ENCODE measurements at regions not wholly inside any gene's neighbourhood (a gene's known extent, or its start where the extent isn't known, plus 50 kb on each side); places are given as distances from the start of the nearest gene placed in this dataset.

DNA sequence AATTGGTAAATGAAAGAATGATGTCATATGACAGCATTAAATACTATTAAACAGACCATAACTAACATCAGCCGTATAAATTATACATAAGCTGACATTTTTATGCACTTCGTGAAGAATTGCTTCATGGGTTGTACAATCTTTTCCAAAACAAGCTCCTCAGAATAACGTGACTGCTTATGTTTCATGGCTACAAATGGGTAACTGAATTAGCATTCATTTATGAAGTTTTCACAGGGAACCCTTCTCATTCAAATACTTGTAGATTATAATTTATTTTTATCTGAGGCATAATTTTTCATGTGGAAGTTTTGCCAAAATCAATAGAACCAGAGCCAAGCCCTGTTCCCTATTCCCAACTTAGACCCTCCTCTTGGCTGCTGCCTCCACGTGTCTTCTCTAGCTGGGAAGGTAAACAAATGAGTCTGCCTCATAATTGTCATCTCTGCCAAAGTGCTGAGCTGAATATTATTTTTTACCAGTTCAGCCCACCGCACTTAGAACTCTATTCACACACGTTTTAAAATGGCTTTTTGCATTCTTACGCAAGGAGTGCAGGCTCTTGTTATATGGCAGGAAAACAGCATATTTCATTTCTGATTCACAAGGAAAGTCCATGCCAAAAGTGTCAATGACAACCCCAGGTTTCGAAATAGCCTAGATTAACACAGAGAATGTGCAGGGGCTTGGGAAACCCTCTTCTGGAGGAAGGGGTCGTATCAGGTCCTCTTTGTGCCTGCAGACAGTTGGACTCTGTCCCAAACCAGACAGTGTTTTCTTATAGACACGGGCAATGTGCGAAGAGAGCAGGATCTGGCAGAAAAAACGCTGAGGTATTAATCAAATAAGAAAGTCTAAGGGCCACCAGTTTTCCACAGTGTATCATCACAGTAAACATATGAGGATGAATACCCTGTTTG is 370.7 kb upstream of the MGMT start:
- Histone ChIP-seq H3K9me3 (ENCODE audit: low read length) (no peaks in the 10 kb centered on the region), H3K4me1 (ENCODE audit: insufficient read depth, low read length) (no peaks in the 10 kb centered on the region), H3K9ac (ENCODE audit: insufficient read depth, low read depth, low read length) (no peak overlapping the region), H3K27ac (ENCODE audit: extremely low read length, insufficient read depth, low read length) (no peak overlapping the region), H4K20me1 (ENCODE audit: insufficient read depth, low read length) (no peaks in the 10 kb centered on the region), H3K79me2 (ENCODE audit: insufficient read depth, low read length) (no peaks in the 10 kb centered on the region), H3K4me2 (ENCODE audit: low read depth, low read length) (no peak overlapping the region), H3K36me3 (replicated peaks in 1 of 2; ENCODE audit: control insufficient read depth in 1 of 2, insufficient read depth in 2 of 2, low read length in 2 of 2) (no peaks in the 10 kb centered on the region), H2AFZ (ENCODE audit: low read length) (no peak overlapping the region), H3K27me3 (ENCODE audit: control insufficient read depth in 1 of 2, insufficient read depth in 2 of 2, low read length in 2 of 2) (peaks cover 0 to 12% of the 10 kb centered on the region in 2 experiments; a peak in 4 of 5 replicates), H3K4me3 (replicated peaks in 1 of 3; ENCODE audit: insufficient read depth in 1 of 3, low read depth in 2 of 3, low read length in 3 of 3) (no peak overlapping the region)
- no peak for FAIRE-seq
- ATAC-seq = no peak
- POLR2A ChIA-PET = no interaction called here
- in situ Hi-C loops (cut with HindIII; ENCODE audit: extremely low pct_ligation_motif_present, low pct_unique_long_range_greater_than_20kb) (no loop called here), intact Hi-C loops (cut with micrococcal nuclease; ENCODE audit: unreplicated experiment) (no loop called here)
- WGBS (ENCODE audit: low lambda C conversion rate) = 6% methylated on average over 12 of the region's 12 CpGs
- no TSS peak for BruUV-seq (replicated peaks)
- CTCF ChIA-PET (ENCODE audit: low intra/inter-chr PET ratio, low total read pairs) = no interaction called here
- TF ChIP-seq ZNF263 (CRISPR knock-in tag; IDR thresholded peaks at IDR 0.05) = no peak
- 0 out of 2 replicates have a peak, but pooled peaks have one; percentile 11 for TF ChIP-seq CREB1 (IDR thresholded peaks at IDR 0.05)
- TF ChIP-seq CREB1 (CRISPR knock-in tag; IDR thresholded peaks at IDR 0.05) = no peak
- TF ChIP-seq ELF4 (CRISPR knock-in tag; IDR thresholded peaks at IDR 0.05; ENCODE audit: borderline replicate concordance) = no peak
- TF ChIP-seq, protein P1, sequence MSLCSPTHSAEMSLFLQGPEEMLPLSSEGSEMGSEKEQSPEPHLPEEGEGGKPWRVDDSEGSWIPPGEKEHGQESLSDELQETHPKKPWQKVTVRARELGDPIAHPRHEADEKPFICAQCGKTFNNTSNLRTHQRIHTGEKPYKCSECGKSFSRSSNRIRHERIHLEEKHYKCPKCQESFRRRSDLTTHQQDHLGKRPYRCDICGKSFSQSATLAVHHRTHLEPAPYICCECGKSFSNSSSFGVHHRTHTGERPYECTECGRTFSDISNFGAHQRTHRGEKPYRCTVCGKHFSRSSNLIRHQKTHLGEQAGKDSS (CRISPR knock-in tag; IDR thresholded peaks at IDR 0.05; ENCODE audit: borderline replicate concordance, low read depth) = no peak
- TF ChIP-seq, protein P2, sequence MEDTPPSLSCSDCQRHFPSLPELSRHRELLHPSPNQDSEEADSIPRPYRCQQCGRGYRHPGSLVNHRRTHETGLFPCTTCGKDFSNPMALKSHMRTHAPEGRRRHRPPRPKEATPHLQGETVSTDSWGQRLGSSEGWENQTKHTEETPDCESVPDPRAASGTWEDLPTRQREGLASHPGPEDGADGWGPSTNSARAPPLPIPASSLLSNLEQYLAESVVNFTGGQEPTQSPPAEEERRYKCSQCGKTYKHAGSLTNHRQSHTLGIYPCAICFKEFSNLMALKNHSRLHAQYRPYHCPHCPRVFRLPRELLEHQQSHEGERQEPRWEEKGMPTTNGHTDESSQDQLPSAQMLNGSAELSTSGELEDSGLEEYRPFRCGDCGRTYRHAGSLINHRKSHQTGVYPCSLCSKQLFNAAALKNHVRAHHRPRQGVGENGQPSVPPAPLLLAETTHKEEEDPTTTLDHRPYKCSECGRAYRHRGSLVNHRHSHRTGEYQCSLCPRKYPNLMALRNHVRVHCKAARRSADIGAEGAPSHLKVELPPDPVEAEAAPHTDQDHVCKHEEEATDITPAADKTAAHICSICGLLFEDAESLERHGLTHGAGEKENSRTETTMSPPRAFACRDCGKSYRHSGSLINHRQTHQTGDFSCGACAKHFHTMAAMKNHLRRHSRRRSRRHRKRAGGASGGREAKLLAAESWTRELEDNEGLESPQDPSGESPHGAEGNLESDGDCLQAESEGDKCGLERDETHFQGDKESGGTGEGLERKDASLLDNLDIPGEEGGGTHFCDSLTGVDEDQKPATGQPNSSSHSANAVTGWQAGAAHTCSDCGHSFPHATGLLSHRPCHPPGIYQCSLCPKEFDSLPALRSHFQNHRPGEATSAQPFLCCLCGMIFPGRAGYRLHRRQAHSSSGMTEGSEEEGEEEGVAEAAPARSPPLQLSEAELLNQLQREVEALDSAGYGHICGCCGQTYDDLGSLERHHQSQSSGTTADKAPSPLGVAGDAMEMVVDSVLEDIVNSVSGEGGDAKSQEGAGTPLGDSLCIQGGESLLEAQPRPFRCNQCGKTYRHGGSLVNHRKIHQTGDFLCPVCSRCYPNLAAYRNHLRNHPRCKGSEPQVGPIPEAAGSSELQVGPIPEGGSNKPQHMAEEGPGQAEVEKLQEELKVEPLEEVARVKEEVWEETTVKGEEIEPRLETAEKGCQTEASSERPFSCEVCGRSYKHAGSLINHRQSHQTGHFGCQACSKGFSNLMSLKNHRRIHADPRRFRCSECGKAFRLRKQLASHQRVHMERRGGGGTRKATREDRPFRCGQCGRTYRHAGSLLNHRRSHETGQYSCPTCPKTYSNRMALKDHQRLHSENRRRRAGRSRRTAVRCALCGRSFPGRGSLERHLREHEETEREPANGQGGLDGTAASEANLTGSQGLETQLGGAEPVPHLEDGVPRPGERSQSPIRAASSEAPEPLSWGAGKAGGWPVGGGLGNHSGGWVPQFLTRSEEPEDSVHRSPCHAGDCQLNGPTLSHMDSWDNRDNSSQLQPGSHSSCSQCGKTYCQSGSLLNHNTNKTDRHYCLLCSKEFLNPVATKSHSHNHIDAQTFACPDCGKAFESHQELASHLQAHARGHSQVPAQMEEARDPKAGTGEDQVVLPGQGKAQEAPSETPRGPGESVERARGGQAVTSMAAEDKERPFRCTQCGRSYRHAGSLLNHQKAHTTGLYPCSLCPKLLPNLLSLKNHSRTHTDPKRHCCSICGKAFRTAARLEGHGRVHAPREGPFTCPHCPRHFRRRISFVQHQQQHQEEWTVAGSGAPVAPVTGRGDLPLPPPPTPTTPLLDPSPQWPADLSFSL (CRISPR knock-in tag; IDR thresholded peaks at IDR 0.05) = no peak
- TF ChIP-seq MZF1 (CRISPR knock-in tag; IDR thresholded peaks at IDR 0.05; ENCODE audit: borderline replicate concordance) = no peak
- TF ChIP-seq ZNF510 (CRISPR knock-in tag; IDR thresholded peaks at IDR 0.05; ENCODE audit: low read depth) = no peak
- DNase-seq (ENCODE audit: low spot score) = no peak

All from HepG2 (cell line).